ENCODE measurements at regions not wholly inside any gene's neighbourhood (a gene's known extent, or its start where the extent isn't known, plus 50 kb on each side); places are given as distances from the start of the nearest gene placed in this dataset.
A peak's percentile ranks its signal among the peaks of the same experiment; 100 is the strongest.

GRCh38 chr6:56364431-56364826 is 117.0 kb upstream of the COL21A1 start:
- H3K27ac ChIP-seq (ENCODE audit: low read length): no peak overlapping the region
- no peaks in the 10 kb centered on the region for H3K36me3 ChIP-seq (ENCODE audit: control insufficient read depth, insufficient read depth, low read length)

GRCh38 chr6:56363796-56364430 is 116.5 kb upstream of the COL21A1 start:
- Histone ChIP-seq H3K4me3 (ENCODE audit: low read length) (no peak overlapping the region), H3K27ac (ENCODE audit: low read length) (no peak overlapping the region), H3K4me1 (ENCODE audit: control insufficient read depth, insufficient read depth, low read length) (no peaks in the 10 kb centered on the region), H3K9me3 (ENCODE audit: control insufficient read depth, low read depth, low read length) (no peaks in the 10 kb centered on the region), H3K36me3 (ENCODE audit: control insufficient read depth, insufficient read depth, low read length) (no peaks in the 10 kb centered on the region), H3K27me3 (ENCODE audit: control insufficient read depth, insufficient read depth, low read length) (no peaks in the 10 kb centered on the region)
- DNase-seq: no peak
- 100% methylated on average over 2 of the region's 5 CpGs for WGBS (ENCODE audit: insufficient coverage, low lambda C conversion rate)

More at GRCh38 chr6:56364431-56364826, 117.0 kb upstream of the COL21A1 start:
- DNase-seq: no peak
- Histone ChIP-seq H3K9me3 (ENCODE audit: control insufficient read depth, low read depth, low read length) (no peaks in the 10 kb centered on the region), H3K4me1 (ENCODE audit: control insufficient read depth, insufficient read depth, low read length) (no peaks in the 10 kb centered on the region), H3K27me3 (ENCODE audit: control insufficient read depth, insufficient read depth, low read length) (no peaks in the 10 kb centered on the region), H3K4me3 (ENCODE audit: low read length) (no peak overlapping the region)

GRCh38 chr6:56361812-56362211 is 114.4 kb upstream of the COL21A1 start:
- Histone ChIP-seq H3K27me3 (ENCODE audit: control insufficient read depth, insufficient read depth, low read length) (no peaks in the 10 kb centered on the region), H3K9me3 (ENCODE audit: control insufficient read depth, low read depth, low read length) (no peaks in the 10 kb centered on the region), H3K4me1 (ENCODE audit: control insufficient read depth, insufficient read depth, low read length) (no peaks in the 10 kb centered on the region), H3K27ac (ENCODE audit: low read length) (no peak overlapping the region), H3K36me3 (ENCODE audit: control insufficient read depth, insufficient read depth, low read length) (no peaks in the 10 kb centered on the region), H3K4me3 (ENCODE audit: low read length) (no peak overlapping the region)
- no CpG with 5 or more reads among the region's 4 CpGs for WGBS (ENCODE audit: insufficient coverage, low lambda C conversion rate)
- DNase-seq: no peak

- H3K9me3 ChIP-seq (ENCODE audit: control insufficient read depth, low read depth, low read length): no peaks in the 10 kb centered on the region
- H3K4me3 ChIP-seq (ENCODE audit: low read length): no peak overlapping the region
- no peaks in the 10 kb centered on the region for H3K4me1 ChIP-seq (ENCODE audit: control insufficient read depth, insufficient read depth, low read length)
- no peaks in the 10 kb centered on the region for H3K27me3 ChIP-seq (ENCODE audit: control insufficient read depth, insufficient read depth, low read length)
- H3K36me3 ChIP-seq (ENCODE audit: control insufficient read depth, insufficient read depth, low read length): no peaks in the 10 kb centered on the region
- WGBS (ENCODE audit: insufficient coverage, low lambda C conversion rate): 100% methylated on average over 2 of the region's 9 CpGs
- H3K27ac ChIP-seq (ENCODE audit: low read length): no peak overlapping the region
- peak; percentile 46 to 50 for DNase-seq
These were observed 112.0 kb upstream of the COL21A1 start for GRCh38 chr6:56359201-56359899.

- Histone ChIP-seq H3K4me1 (ENCODE audit: control insufficient read depth, insufficient read depth, low read length) (no peaks in the 10 kb centered on the region), H3K9me3 (ENCODE audit: control insufficient read depth, low read depth, low read length) (peaks cover 5% of the 10 kb centered on the region), H3K36me3 (ENCODE audit: control insufficient read depth, insufficient read depth, low read length) (no peaks in the 10 kb centered on the region), H3K27ac (ENCODE audit: low read length) (no peak overlapping the region), H3K27me3 (ENCODE audit: control insufficient read depth, insufficient read depth, low read length) (no peaks in the 10 kb centered on the region), H3K4me3 (ENCODE audit: low read length) (no peak overlapping the region)
- no peak for DNase-seq
- no CpG with 5 or more reads among the region's 6 CpGs for WGBS (ENCODE audit: insufficient coverage, low lambda C conversion rate)
These were observed 110.4 kb upstream of the COL21A1 start for GRCh38 chr6:56357616-56358373.

GRCh38 chr6:56356426-56356825 is 109.0 kb upstream of the COL21A1 start:
- no CpG with 5 or more reads among the region's 2 CpGs for WGBS (ENCODE audit: insufficient coverage, low lambda C conversion rate)
- no peaks in the 10 kb centered on the region for H3K27me3 ChIP-seq (ENCODE audit: control insufficient read depth, insufficient read depth, low read length)
- DNase-seq: no peak
- H3K27ac ChIP-seq (ENCODE audit: low read length): no peak overlapping the region
- no peak overlapping the region for H3K4me3 ChIP-seq (ENCODE audit: low read length)
- no peaks in the 10 kb centered on the region for H3K4me1 ChIP-seq (ENCODE audit: control insufficient read depth, insufficient read depth, low read length)
- no peaks in the 10 kb centered on the region for H3K36me3 ChIP-seq (ENCODE audit: control insufficient read depth, insufficient read depth, low read length)
- peaks cover 5% of the 10 kb centered on the region for H3K9me3 ChIP-seq (ENCODE audit: control insufficient read depth, low read depth, low read length)

GRCh38 chr6:56353860-56354259 is 106.5 kb upstream of the COL21A1 start:
- H3K27me3 ChIP-seq (ENCODE audit: control insufficient read depth, insufficient read depth, low read length): no peaks in the 10 kb centered on the region
- no peak overlapping the region for H3K4me3 ChIP-seq (ENCODE audit: low read length)
- no peaks in the 10 kb centered on the region for H3K36me3 ChIP-seq (ENCODE audit: control insufficient read depth, insufficient read depth, low read length)
- DNase-seq: no peak
- H3K27ac ChIP-seq (ENCODE audit: low read length): no peak overlapping the region
- H3K9me3 ChIP-seq (ENCODE audit: control insufficient read depth, low read depth, low read length): peaks cover 5% of the 10 kb centered on the region
- H3K4me1 ChIP-seq (ENCODE audit: control insufficient read depth, insufficient read depth, low read length): no peaks in the 10 kb centered on the region

GRCh38 chr6:56350628-56351260 is 103.4 kb upstream of the COL21A1 start:
- H3K4me1 ChIP-seq (ENCODE audit: control insufficient read depth, insufficient read depth, low read length): no peaks in the 10 kb centered on the region
- peaks cover 5% of the 10 kb centered on the region for H3K9me3 ChIP-seq (ENCODE audit: control insufficient read depth, low read depth, low read length)
- no peak overlapping the region for H3K4me3 ChIP-seq (ENCODE audit: low read length)
- H3K27me3 ChIP-seq (ENCODE audit: control insufficient read depth, insufficient read depth, low read length): no peaks in the 10 kb centered on the region
- WGBS (ENCODE audit: insufficient coverage, low lambda C conversion rate): no CpG with 5 or more reads among the region's 6 CpGs
- no peak for DNase-seq
- no peaks in the 10 kb centered on the region for H3K36me3 ChIP-seq (ENCODE audit: control insufficient read depth, insufficient read depth, low read length)
- H3K27ac ChIP-seq (ENCODE audit: low read length): no peak overlapping the region

- Histone ChIP-seq H3K36me3 (ENCODE audit: control insufficient read depth, insufficient read depth, low read length) (no peaks in the 10 kb centered on the region), H3K9me3 (ENCODE audit: control insufficient read depth, low read depth, low read length) (peaks cover 5% of the 10 kb centered on the region), H3K4me1 (ENCODE audit: control insufficient read depth, insufficient read depth, low read length) (no peaks in the 10 kb centered on the region), H3K4me3 (ENCODE audit: low read length) (no peak overlapping the region), H3K27ac (ENCODE audit: low read length) (no peak overlapping the region), H3K27me3 (ENCODE audit: control insufficient read depth, insufficient read depth, low read length) (no peaks in the 10 kb centered on the region)
- no peak for DNase-seq
- 100% methylated on average over 3 of the region's 3 CpGs for WGBS (ENCODE audit: insufficient coverage, low lambda C conversion rate)
These were observed 101.8 kb upstream of the COL21A1 start for GRCh38 chr6:56349194-56349593.

- Histone ChIP-seq H3K27ac (ENCODE audit: low read length) (no peak overlapping the region), H3K9me3 (ENCODE audit: control insufficient read depth, low read depth, low read length) (peaks cover 4% of the 10 kb centered on the region), H3K4me1 (ENCODE audit: control insufficient read depth, insufficient read depth, low read length) (no peaks in the 10 kb centered on the region), H3K4me3 (ENCODE audit: low read length) (no peak overlapping the region), H3K27me3 (ENCODE audit: control insufficient read depth, insufficient read depth, low read length) (no peaks in the 10 kb centered on the region), H3K36me3 (ENCODE audit: control insufficient read depth, insufficient read depth, low read length) (no peaks in the 10 kb centered on the region)
- DNase-seq: no peak
- no CpG with 5 or more reads among the region's 1 CpG for WGBS (ENCODE audit: insufficient coverage, low lambda C conversion rate)
These were observed 101.2 kb upstream of the COL21A1 start for GRCh38 chr6:56348578-56348977.
